ENCODE measurements at regions not wholly inside any gene's neighbourhood (a gene's known extent, or its start where the extent isn't known, plus 50 kb on each side); places are given as distances from the start of the nearest gene placed in this dataset.

- Histone ChIP-seq H3K27me3 (no peaks in the 10 kb centered on the region), H3K36me3 (no peaks in the 10 kb centered on the region), H3K27ac (no peak overlapping the region), H3K4me1 (no peaks in the 10 kb centered on the region), H3K4me3 (replicated peaks in 1 of 3) (no peak overlapping the region), H3K9me3 (no peaks in the 10 kb centered on the region)
- intact Hi-C loops (cut with DNase I) = no loop called here
- no peak for DNase-seq
- WGBS, 2 donors = 86 to 89% methylated on average over 3 of the region's 3 CpGs
- TF ChIP-seq POLR2A (IDR thresholded peaks at IDR 0.05) = no peak
- TF ChIP-seq, protein P1, sequence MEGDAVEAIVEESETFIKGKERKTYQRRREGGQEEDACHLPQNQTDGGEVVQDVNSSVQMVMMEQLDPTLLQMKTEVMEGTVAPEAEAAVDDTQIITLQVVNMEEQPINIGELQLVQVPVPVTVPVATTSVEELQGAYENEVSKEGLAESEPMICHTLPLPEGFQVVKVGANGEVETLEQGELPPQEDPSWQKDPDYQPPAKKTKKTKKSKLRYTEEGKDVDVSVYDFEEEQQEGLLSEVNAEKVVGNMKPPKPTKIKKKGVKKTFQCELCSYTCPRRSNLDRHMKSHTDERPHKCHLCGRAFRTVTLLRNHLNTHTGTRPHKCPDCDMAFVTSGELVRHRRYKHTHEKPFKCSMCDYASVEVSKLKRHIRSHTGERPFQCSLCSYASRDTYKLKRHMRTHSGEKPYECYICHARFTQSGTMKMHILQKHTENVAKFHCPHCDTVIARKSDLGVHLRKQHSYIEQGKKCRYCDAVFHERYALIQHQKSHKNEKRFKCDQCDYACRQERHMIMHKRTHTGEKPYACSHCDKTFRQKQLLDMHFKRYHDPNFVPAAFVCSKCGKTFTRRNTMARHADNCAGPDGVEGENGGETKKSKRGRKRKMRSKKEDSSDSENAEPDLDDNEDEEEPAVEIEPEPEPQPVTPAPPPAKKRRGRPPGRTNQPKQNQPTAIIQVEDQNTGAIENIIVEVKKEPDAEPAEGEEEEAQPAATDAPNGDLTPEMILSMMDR (IDR thresholded peaks at IDR 0.05) = no peak
Measured at GRCh38 chr2:215848146-215848545, 165.2 kb downstream of the MREG start.

GRCh38 chr2:215847718-215848117, 165.6 kb downstream of the MREG start:
- DNase-seq = no peak
- no peaks in the 10 kb centered on the region for H3K4me1 ChIP-seq
- H3K36me3 ChIP-seq = no peaks in the 10 kb centered on the region
- no peaks in the 10 kb centered on the region for H3K27me3 ChIP-seq
- H3K4me3 ChIP-seq (replicated peaks in 1 of 3) = no peak overlapping the region
- no peak overlapping the region for H3K27ac ChIP-seq
- intact Hi-C loops (cut with DNase I) = no loop called here
- WGBS, 2 donors = 86 to 90% methylated on average over 6 of the region's 6 CpGs
- TF ChIP-seq, protein P1 (IDR thresholded peaks at IDR 0.05) = no peak
- no peak for TF ChIP-seq POLR2A (IDR thresholded peaks at IDR 0.05)
- H3K9me3 ChIP-seq = no peaks in the 10 kb centered on the region

- Histone ChIP-seq H3K27me3 (no peaks in the 10 kb centered on the region), H3K27ac (no peak overlapping the region), H3K9me3 (no peaks in the 10 kb centered on the region), H3K4me1 (no peaks in the 10 kb centered on the region), H3K4me3 (replicated peaks in 1 of 3) (no peak overlapping the region), H3K36me3 (no peaks in the 10 kb centered on the region)
- DNase-seq = no peak
- WGBS, 2 donors = 83 to 92% methylated on average over 3 of the region's 3 CpGs
- no peak for TF ChIP-seq POLR2A (IDR thresholded peaks at IDR 0.05)
- TF ChIP-seq, protein P1 (IDR thresholded peaks at IDR 0.05) = no peak
- intact Hi-C loops (cut with DNase I) = no loop called here
Measured at GRCh38 chr2:215847056-215847455, 166.3 kb downstream of the MREG start.

DNA sequence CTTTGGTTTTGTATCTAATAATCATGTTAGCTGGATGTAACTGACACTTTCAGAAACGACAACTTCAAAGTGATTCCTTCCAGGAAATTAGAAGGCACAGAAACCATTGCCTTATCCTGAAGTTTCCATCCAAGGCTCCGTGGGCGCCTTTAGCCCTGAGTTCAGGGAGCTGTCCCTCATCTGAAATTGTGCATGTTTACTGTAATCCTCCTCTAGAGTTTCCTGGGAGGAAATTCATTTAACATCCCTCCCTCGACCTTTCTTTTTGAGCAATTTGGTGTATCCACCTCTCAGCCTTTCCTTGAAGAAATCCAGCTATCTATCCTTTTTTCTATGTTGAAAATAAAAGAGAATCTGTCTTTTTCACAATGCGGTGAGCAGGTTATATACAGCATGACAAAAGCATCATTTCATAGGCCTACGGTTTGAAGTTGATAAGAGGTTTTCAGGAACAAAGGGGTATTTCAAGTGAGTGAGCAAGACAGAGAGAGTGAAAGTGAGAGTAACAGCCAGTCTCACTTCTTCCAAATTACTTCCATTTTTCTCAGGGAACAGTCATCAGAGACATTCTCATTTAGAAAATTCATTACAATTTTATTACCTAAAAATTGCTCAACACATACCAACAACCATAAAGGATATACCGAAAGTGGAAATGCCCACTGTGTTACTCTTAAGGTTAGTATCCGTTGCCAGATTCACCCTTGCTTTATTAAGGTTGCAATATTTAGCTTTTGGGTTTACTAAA, 167.3 kb downstream of the MREG start:
- no peaks in the 10 kb centered on the region for H3K4me1 ChIP-seq
- no peak for TF ChIP-seq POLR2A (IDR thresholded peaks at IDR 0.05)
- H3K27ac ChIP-seq = no peak overlapping the region
- 74 to 80% methylated on average over 8 of the region's 8 CpGs for WGBS, 2 donors
- no peak for DNase-seq
- H3K36me3 ChIP-seq = no peaks in the 10 kb centered on the region
- no peak overlapping the region for H3K4me3 ChIP-seq (replicated peaks in 1 of 3)
- H3K27me3 ChIP-seq = no peaks in the 10 kb centered on the region
- intact Hi-C loops (cut with DNase I) = no loop called here
- no peaks in the 10 kb centered on the region for H3K9me3 ChIP-seq

- TF ChIP-seq, protein P1 (IDR thresholded peaks at IDR 0.05) = no peak
- no peak for TF ChIP-seq POLR2A (IDR thresholded peaks at IDR 0.05)
- 78 to 92% methylated on average over 4 of the region's 4 CpGs for WGBS, 2 donors
- no peak overlapping the region for H3K27ac ChIP-seq
- intact Hi-C loops (cut with DNase I) = no loop called here
- H3K4me3 ChIP-seq (replicated peaks in 1 of 3) = no peak overlapping the region
- no peaks in the 10 kb centered on the region for H3K9me3 ChIP-seq
- H3K27me3 ChIP-seq = no peaks in the 10 kb centered on the region
- H3K36me3 ChIP-seq = no peaks in the 10 kb centered on the region
- no peaks in the 10 kb centered on the region for H3K4me1 ChIP-seq
- no peak for DNase-seq
Measured at GRCh38 chr2:215843579-215843978, 169.8 kb downstream of the MREG start.
